Esophagus squamous epithelium (tissue), 5 donors: ENCODE measurements at regions not wholly inside any gene's neighbourhood (a gene's known extent, or its start where the extent isn't known, plus 50 kb on each side); places are given as distances from the start of the nearest gene placed in this dataset.

Experiments used
- DNase-seq: peaks from one replicate; lab custom pipeline; 2025; lab: John Stamatoyannopoulos, UW
- H3K27ac ChIP-seq, 4 donors: fragments of 200-600 bp; sonication (generic); one replicate each; pipeline ENCODE4 v1.5.1; 2016 to 2019; ENCODE audit warnings: mild to moderate bottlenecking in 1 of 4
- H3K27me3 ChIP-seq, 4 donors: fragments of 200-600 bp; sonication (generic); 1 replicate in 3 of 4; 2 replicates in 1 of 4; pipeline versions ENCODE4 v1.5.1 to v1.6.0; 2017 to 2021; ENCODE audit warnings: antibody characterized with exemption in 1 of 4
- H3K36me3 ChIP-seq, 3 donors: fragments of 200-600 bp; sonication (generic); one replicate each; pipeline ENCODE4 v1.5.1; 2016 to 2019
- H3K4me1 ChIP-seq, 3 donors: fragments of 200-600 bp; sonication (generic); one replicate each; pipeline ENCODE4 v1.5.1; 2017 to 2019
- H3K4me3 ChIP-seq, 4 donors: fragments of 200-600 bp; sonication (generic); 1 replicate in 3 of 4; 2 replicates in 1 of 4; pipeline ENCODE4 v1.5.1; 2016 to 2019; ENCODE audit warnings: mild to moderate bottlenecking in 2 of 4, moderate library complexity in 1 of 4
- H3K9me3 ChIP-seq, 3 donors: fragments of 200-600 bp; sonication (generic); one replicate each; pipeline ENCODE4 v1.5.1; 2016 to 2019
- CTCF ChIP-seq, 6 experiments: fragments of 450-650 bp in 4 of 6; fragments of 200-600 bp in 2 of 6; sonication (generic) in 2 of 6; IDR thresholded peaks; one replicate each; pipeline ENCODE4 v1.5.1; 2016 to 2019; ENCODE audit warnings: antibody characterized with exemption in 6 of 6, mild to moderate bottlenecking in 4 of 6, moderate library complexity in 4 of 6
- POLR2A ChIP-seq, 4 donors: fragments of 450-650 bp; IDR thresholded peaks; one replicate each; pipeline ENCODE4 v1.6.1; 2017; ENCODE audit warnings: antibody characterized with exemption in 4 of 4, mild to moderate bottlenecking in 4 of 4, moderate library complexity in 3 of 4
- WGBS, 2 donors: methylation state at CpG; one replicate each; pipeline ENCODE4 v1.1.5; 2018; 5-methylcytosine and 5-hydroxymethylcytosine counted together
- intact Hi-C: fragments of 100-400 bp; cut with DNase I; formaldehyde crosslinking; loops from one replicate; pipeline ENCODE4 v1.15.0; 2022
- donor health status: DM: yes; HTN: yes; CAD: no.

- TF ChIP-seq CTCF (IDR thresholded peaks at IDR 0.05), result no peak
- no peak for TF ChIP-seq POLR2A (IDR thresholded peaks at IDR 0.05)
- DNase-seq, result no peak
- no peak overlapping the region for H3K27ac ChIP-seq
- no peaks in the 10 kb centered on the region for H3K36me3 ChIP-seq
- no peaks in the 10 kb centered on the region for H3K4me1 ChIP-seq
- intact Hi-C loops, result no loop called here
- 51 to 60% methylated on average over 3 of the region's 3 CpGs for WGBS, 2 donors
- H3K27me3 ChIP-seq, result no peaks in the 10 kb centered on the region
- no peak overlapping the region for H3K4me3 ChIP-seq
- peaks cover 0 to 5% (median 0%) of the 10 kb centered on the region in 3 donors for H3K9me3 ChIP-seq
These were observed 616.3 kb upstream of the CDH8 start for GRCh38 chr16:62652441-62653120.

DNA sequence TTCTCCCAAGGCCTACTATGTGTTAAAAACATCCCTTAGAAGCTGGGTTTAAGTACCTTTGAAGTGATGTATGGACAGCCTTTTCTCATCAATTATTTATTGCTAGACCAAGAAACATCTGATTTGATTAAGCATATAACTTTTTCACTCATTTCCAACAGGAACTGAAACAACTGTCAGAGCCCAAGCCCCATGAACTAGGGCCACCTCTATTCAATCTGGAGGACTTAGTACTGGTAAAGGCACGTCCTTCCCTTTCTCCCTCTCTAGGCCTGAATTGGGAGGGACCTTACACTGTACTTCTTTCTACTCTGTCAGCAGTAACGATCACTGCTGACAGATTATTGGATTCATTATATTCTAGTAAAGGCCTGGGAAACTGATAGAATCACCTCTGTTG lies 612.0 kb upstream of the CDH8 start:
- H3K9me3 ChIP-seq, result peaks cover 0 to 44% (median 0%) of the 10 kb centered on the region in 3 donors
- H3K4me1 ChIP-seq, result no peaks in the 10 kb centered on the region
- H3K27me3 ChIP-seq, result no peaks in the 10 kb centered on the region
- intact Hi-C loops, result no loop called here
- no peak overlapping the region for H3K27ac ChIP-seq
- 62 to 67% methylated on average over 2 of the region's 2 CpGs for WGBS, 2 donors
- H3K36me3 ChIP-seq, result no peaks in the 10 kb centered on the region
- TF ChIP-seq CTCF (IDR thresholded peaks at IDR 0.05), result no peak
- no peak for TF ChIP-seq POLR2A (IDR thresholded peaks at IDR 0.05)
- no peak for DNase-seq
- no peak overlapping the region for H3K4me3 ChIP-seq

DNA sequence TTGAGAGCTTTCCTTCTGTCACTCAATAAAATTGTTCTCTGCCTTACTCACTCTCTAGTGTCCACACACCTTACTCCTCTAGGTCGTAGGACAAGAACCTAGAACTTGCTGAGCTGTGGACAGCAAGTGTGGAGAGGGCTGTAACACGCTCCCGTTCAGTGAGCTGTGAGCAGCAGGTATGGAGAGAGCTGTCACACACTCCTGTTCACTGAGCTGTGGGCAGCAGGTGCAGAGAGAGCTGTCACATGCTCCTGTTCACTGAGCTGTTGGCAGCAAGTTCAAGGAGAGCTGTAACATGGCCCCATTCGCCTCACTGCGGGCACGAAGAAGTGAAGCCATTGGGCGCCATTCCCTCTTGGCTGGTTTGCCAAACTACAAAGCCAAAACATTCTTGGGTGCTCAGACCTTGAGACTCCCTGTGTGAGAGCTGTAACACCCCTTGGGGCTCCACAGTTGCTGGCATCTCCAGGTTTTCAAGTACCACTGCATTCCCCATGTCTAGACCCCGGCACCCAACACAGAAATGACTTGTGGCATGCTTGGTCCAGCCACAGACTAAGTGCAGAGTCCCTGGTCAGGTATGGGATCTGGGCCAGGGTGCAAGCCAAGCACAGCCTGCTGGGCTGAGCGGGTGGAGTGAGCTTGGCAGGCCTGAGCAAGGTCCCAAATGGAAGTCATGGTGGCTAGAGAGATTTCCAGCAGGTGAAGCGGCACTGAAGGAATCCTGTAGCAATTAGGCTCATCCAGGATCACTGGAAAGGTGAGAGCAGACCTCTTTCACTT lies 608.0 kb upstream of the CDH8 start:
- peaks cover 0 to 39% (median 0%) of the 10 kb centered on the region in 3 donors for H3K9me3 ChIP-seq
- TF ChIP-seq CTCF (IDR thresholded peaks at IDR 0.05) (no peak), POLR2A (IDR thresholded peaks at IDR 0.05) (no peak)
- H3K36me3 ChIP-seq, result no peaks in the 10 kb centered on the region
- no peak overlapping the region for H3K4me3 ChIP-seq
- intact Hi-C loops, result no loop called here
- no peak for DNase-seq
- H3K27ac ChIP-seq, result no peak overlapping the region
- 76 to 93% methylated on average over 5 to 8 of the region's 10 CpGs for WGBS, 2 donors
- no peaks in the 10 kb centered on the region for H3K4me1 ChIP-seq
- H3K27me3 ChIP-seq, result no peaks in the 10 kb centered on the region

GRCh38 chr16:62642677-62643076 lies 606.4 kb upstream of the CDH8 start:
- 51 to 61% methylated on average over 2 of the region's 2 CpGs for WGBS, 2 donors
- no peaks in the 10 kb centered on the region for H3K4me1 ChIP-seq
- H3K9me3 ChIP-seq, result peaks cover 0 to 39% (median 0%) of the 10 kb centered on the region in 3 donors
- no peak overlapping the region for H3K27ac ChIP-seq
- H3K36me3 ChIP-seq, result no peaks in the 10 kb centered on the region
- TF ChIP-seq POLR2A (IDR thresholded peaks at IDR 0.05), result no peak
- TF ChIP-seq CTCF (IDR thresholded peaks at IDR 0.05), result no peak
- H3K4me3 ChIP-seq, result no peak overlapping the region
- H3K27me3 ChIP-seq, result no peaks in the 10 kb centered on the region
- intact Hi-C loops, result no loop called here
- no peak for DNase-seq

GRCh38 chr16:62639890-62640289 lies 603.7 kb upstream of the CDH8 start:
- no peak for TF ChIP-seq POLR2A (IDR thresholded peaks at IDR 0.05)
- no peak for TF ChIP-seq CTCF (IDR thresholded peaks at IDR 0.05)
- Histone ChIP-seq H3K9me3 (peaks cover 0 to 12% (median 0%) of the 10 kb centered on the region in 3 donors), H3K27ac (no peak overlapping the region), H3K4me3 (no peak overlapping the region), H3K27me3 (no peaks in the 10 kb centered on the region), H3K4me1 (no peaks in the 10 kb centered on the region), H3K36me3 (no peaks in the 10 kb centered on the region)
- no peak for DNase-seq
- intact Hi-C loops, result no loop called here
